Activated gamma-delta T cell (primary cell): ENCODE measurements at regions not wholly inside any gene's neighbourhood (a gene's known extent, or its start where the extent isn't known, plus 50 kb on each side); places are given as distances from the start of the nearest gene placed in this dataset.

Experiments used
- DNase-seq: peaks from one replicate; lab custom pipeline; 2025; lab: John Stamatoyannopoulos, UW

- no peak for DNase-seq
These were observed 337.3 kb upstream of the TBC1D5 start for GRCh38 chr3:18079739-18080138.

DNA sequence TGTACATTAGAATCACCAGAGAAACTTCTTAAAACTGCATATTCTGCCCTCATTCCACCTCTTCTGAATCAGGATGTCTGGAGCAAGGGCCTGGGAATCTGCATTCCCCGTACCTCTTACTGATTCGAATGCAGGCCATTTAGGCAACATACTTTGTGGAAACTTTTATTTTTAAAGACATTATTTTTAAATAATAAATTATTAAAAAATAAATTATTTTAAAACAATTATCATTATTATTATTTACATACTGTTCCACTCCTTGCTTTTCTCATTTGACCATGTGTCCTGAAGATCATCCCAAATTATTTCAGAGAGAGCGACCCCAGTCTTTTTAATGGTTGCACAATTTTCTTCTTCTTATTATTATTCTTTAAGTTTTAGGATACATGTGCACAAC lies 336.6 kb upstream of the TBC1D5 start:
- no peak for DNase-seq

- DNase-seq = no peak
These were observed 334.9 kb upstream of the TBC1D5 start for GRCh38 chr3:18077128-18077840.

GRCh38 chr3:18076301-18076700 lies 333.9 kb upstream of the TBC1D5 start:
- DNase-seq = no peak

DNA sequence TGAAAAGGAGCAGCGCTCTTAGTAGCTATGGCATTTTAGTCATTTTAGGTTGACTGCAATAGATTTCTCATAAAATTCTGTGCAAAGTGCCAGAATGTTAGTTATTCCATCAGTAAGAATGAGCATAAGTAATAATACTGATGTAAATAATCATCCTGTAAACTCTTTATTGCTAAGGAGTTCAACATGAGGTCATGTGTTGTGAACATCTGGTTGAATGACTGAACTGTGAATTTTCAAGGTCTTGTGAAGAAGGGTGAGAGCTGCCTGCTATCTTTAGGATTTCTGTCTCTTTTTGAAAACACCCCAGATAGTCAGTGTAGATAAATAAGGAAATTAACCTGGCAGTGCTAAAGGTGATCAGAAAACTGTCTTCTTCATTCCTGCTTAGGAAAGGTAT lies 333.4 kb upstream of the TBC1D5 start:
- no peak for DNase-seq

DNA sequence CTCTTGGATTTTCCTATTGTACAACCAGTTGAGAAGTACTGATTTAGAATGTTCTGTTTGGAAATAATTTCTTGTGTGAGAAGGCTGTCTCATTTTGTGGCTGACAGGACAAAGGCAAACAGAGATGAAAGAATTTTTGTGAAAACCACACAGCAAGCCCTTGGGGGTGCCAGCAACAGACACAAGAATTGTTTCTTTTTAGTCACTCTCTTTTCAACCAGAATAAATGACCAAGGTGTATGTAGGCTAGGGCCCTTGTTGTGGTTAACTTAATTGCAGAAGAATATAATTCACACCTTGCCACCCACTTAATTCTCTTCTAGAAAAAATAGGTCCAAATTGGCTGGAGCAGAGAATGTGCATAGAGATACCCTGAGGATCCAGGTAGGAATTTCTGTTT lies 329.4 kb upstream of the TBC1D5 start:
- DNase-seq = no peak

DNA sequence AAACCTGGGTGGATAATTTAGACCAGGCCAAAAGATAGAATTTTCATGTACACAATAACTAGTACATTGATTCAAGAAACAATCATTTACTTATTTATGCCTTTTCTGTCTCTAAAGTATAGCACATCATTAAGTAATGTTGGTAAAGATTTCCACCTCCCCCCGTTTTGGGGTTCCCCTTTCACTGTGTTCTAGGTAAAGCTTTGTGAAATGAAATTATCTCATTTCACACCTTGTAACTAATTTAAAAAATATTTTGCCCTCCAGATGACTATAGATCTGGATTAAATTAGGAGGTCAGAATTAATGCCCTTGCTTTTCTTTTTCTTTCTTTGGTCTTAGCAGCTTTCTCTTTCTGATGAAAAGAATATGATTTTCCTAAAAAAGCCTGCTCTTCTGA lies 328.5 kb upstream of the TBC1D5 start:
- no peak for DNase-seq

DNA sequence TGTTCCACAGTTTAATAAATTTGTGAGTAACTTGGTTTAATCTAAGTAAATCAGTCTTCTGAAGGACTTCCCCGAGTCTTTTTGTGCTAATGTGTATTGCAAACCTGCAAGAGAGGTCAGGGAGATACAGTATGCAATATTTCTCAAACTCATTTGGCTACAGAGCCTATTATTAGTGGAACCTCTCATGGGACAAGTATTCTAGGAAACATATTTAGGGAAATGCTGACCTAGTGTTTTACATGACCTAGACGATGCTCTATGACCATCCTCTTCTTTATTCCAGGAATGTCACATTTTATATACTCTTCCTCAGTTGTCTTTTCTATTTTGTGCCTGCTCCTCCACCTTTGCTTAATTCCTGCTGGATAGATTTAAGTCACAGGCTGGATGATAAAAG lies 327.8 kb upstream of the TBC1D5 start:
- no peak for DNase-seq

DNA sequence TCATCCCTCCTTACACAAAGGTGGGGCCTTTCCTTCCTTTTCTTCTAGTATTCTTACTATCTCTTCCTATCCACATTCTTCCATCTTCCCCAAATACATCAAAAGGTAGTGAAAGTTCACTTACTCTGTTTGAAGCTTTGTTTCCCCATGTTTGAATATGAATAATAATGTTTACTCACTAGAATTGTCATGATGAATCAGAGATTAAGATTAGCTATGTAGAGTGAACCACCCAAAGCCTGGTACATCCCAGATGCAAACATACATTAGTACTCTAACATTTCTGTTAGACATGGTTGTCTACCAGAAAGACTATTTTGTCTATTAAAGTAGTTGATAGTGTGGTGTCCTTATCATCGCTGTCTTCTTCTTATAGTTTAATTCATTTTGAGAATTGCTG lies 327.1 kb upstream of the TBC1D5 start:
- no peak for DNase-seq

- no peak for DNase-seq
These were observed 324.6 kb upstream of the TBC1D5 start for GRCh38 chr3:18066899-18067582.

GRCh38 chr3:18064586-18064985 lies 322.2 kb upstream of the TBC1D5 start:
- no peak for DNase-seq

- DNase-seq = no peak
These were observed 320.2 kb upstream of the TBC1D5 start for GRCh38 chr3:18062657-18063025.

- no peak for DNase-seq
These were observed 319.6 kb upstream of the TBC1D5 start for GRCh38 chr3:18061737-18062656.

GRCh38 chr3:18058666-18059065 lies 316.2 kb upstream of the TBC1D5 start:
- no peak for DNase-seq

DNA sequence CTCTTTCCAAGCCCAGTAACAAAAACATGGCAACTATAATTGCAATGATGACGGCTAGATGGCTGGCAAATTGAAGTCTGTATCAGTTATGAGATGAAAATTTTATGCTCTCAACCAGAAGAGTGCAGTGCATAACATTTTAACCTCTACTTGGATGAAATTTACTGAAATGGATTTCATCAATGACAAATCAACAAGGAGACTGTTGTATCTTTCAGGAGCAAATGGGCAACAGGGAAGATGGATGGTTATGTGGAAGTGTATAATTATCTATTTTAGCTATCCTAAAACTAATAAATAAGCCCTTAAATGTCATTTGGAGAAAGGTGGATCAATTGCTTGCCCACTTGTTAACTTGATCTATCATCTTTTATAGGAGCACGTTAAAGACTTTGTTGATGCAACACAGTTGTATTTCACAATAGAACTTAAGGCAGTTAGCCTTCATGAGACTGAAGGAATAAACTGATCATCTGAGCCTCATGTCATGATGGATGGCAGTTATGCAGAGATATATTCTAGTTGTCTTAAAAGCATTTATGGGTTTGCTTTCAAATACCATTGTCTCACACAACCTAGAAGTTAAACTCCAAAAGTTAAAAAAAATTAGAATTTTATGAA lies 315.1 kb upstream of the TBC1D5 start:
- DNase-seq = no peak

DNA sequence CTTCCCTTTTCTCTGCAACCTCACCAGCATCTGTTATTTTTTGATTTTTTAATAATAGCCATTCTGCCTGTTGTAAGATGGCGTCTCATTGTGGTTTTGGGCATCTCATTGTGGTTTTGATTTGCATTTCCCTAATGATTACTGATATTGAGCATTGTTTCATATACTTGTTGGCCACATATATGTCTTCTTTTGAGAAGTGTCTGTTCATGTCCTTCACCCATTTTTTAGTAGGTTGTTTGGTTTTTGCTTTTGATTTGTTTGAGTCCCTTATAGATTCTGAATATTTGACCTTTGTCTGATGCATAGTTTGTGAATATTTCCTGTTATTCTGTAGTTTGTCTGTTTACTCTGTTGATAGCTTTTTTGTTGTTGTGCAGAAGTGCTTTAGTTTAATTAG lies 312.2 kb upstream of the TBC1D5 start:
- no peak for DNase-seq

DNA sequence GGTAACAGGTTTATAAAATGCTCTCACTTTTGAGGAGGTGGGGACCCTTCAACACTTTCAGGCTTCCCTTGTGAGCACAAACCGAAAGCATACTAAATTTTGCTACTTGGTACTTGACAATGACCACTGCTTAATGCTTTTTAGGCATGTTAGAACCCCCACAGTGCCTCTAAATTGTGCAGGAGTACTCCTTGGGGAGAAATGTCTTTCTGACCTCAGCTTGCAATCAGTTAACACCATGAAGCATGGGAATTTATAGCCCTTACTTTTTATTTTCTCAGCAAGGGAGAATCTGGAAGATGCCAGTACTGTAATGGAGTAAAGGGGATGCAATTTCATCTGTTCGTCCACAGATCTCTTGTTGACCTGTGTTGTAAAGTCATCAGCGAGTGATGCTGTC lies 308.9 kb upstream of the TBC1D5 start:
- no peak for DNase-seq

DNA sequence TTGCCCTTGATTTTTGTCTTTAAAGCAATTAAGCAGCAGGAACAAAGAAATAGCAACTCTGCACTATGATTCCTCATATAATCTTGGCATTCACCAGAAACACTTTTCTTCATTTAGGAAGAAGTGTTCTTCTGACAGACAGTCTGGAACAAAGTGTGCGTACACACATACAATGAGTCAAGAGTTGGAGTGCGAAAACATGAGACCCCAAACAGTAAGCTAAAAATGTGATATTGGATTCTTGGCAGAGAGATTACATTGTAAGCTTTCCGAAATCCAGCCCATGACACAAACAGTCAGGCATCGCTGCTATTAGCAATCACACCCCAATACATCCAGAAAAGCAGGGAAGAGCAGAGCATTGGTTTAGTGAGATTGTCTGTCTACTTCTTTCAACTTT lies 306.7 kb upstream of the TBC1D5 start:
- no peak for DNase-seq

- no peak for DNase-seq
These were observed 304.6 kb upstream of the TBC1D5 start for GRCh38 chr3:18047052-18047451.

- DNase-seq = no peak
These were observed 303.9 kb upstream of the TBC1D5 start for GRCh38 chr3:18046131-18046915.
